Neural cell (in vitro differentiated cells): ENCODE measurements at regions not wholly inside any gene's neighbourhood (a gene's known extent, or its start where the extent isn't known, plus 50 kb on each side); places are given as distances from the start of the nearest gene placed in this dataset.

Source experiments
- H2AFZ ChIP-seq: fragments of 200-600, 300-800 bp; sonication (generic), shearing (Covaris generic); 2 replicates; pipeline ENCODE4 v1.6.0; 2014; ENCODE audit warnings: low read depth, mild to moderate bottlenecking, antibody characterized with exemption, low read length, moderate library complexity
- H3F3A ChIP-seq: fragments of 200-600 bp; shearing (Covaris generic); 2 replicates; pipeline ENCODE4 v1.6.1; 2016; ENCODE audit warnings: mild to moderate bottlenecking, moderate library complexity, mixed read lengths, antibody characterized with exemption, low read length; ENCODE audit not compliant: insufficient read depth, poor library complexity, severe bottlenecking
- H3K27ac ChIP-seq: fragments of 200-600, 300-800 bp; sonication (generic), shearing (Covaris generic); 2 replicates; pipeline ENCODE4 v1.5.1; 2014; ENCODE audit warnings: mild to moderate bottlenecking, low read length, moderate library complexity
- H3K27me3 ChIP-seq: fragments of 300-800, 200-600 bp; sonication (generic), shearing (Covaris generic); 2 replicates; pipeline ENCODE4 v1.6.0; 2014; ENCODE audit warnings: mild to moderate bottlenecking, low read depth, low read length, moderate library complexity; ENCODE audit not compliant: insufficient read depth
- H3K36me3 ChIP-seq: fragments of 300-800, 200-600 bp; sonication (generic), shearing (Covaris generic); 2 replicates; pipeline ENCODE4 v1.5.1; 2014; ENCODE audit warnings: mild to moderate bottlenecking, antibody characterized with exemption, low read length, moderate library complexity; ENCODE audit not compliant: insufficient read depth
- H3K4me2 ChIP-seq: fragments of 300-800, 200-600 bp; sonication (generic), shearing (Covaris generic); 2 replicates; pipeline ENCODE4 v1.6.0; 2014; ENCODE audit warnings: mild to moderate bottlenecking, low read length
- H3K4me3 ChIP-seq: fragments of 300-800, 200-600 bp; sonication (generic), shearing (Covaris generic); 2 replicates; pipeline ENCODE4 v1.5.1; 2014; ENCODE audit warnings: mild to moderate bottlenecking, low read length, moderate library complexity
- H3K79me2 ChIP-seq: fragments of 200-600 bp; shearing (Covaris generic); replicated peaks from 2 replicates; pipeline ENCODE4 v1.6.0; 2014; ENCODE audit warnings: mild to moderate bottlenecking, low read length, moderate library complexity; ENCODE audit not compliant: insufficient read depth
- H3K9ac ChIP-seq: fragments of 300-800, 200-600 bp; sonication (generic), shearing (Covaris generic); 2 replicates; pipeline ENCODE4 v1.6.1; 2016; ENCODE audit warnings: mild to moderate bottlenecking, low read length, mixed read lengths
- H3K9me2 ChIP-seq: fragments of 200-600 bp; shearing (Covaris generic); 2 replicates; pipeline ENCODE4 v1.6.1; 2016; ENCODE audit warnings: mild to moderate bottlenecking, low read length, mixed read lengths; ENCODE audit not compliant: insufficient read depth
- H3K9me3 ChIP-seq: fragments of 200-600, 300-800 bp; sonication (generic), shearing (Covaris generic); 2 replicates; pipeline ENCODE4 v1.6.1; 2016; ENCODE audit warnings: mild to moderate bottlenecking, mixed run types, low read length, moderate library complexity, mixed read lengths
- H4K20me1 ChIP-seq: fragments of 200-600 bp; shearing (Covaris generic); 2 replicates; pipeline ENCODE4 v1.6.1; 2016; ENCODE audit warnings: mild to moderate bottlenecking, mixed run types; ENCODE audit not compliant: insufficient read depth
- EP300 ChIP-seq: fragments of 450-650 bp; conservative IDR thresholded peaks from 2 replicates; pipeline ENCODE4 v1.6.1; 2014; ENCODE audit warnings: antibody characterized with exemption, mild to moderate bottlenecking, moderate library complexity; ENCODE audit not compliant: poor library complexity, severe bottlenecking
- EZH2 ChIP-seq: fragments of 200-600, 300-800 bp; shearing (Covaris generic), sonication (generic); IDR thresholded peaks from 2 replicates; pipeline ENCODE4 v1.6.1; 2014; ENCODE audit warnings: antibody characterized with exemption, low read length, borderline replicate concordance, mild to moderate bottlenecking; ENCODE audit not compliant: insufficient read depth, poor library complexity, severe bottlenecking
- MXI1 ChIP-seq: fragments of 450-650 bp; conservative IDR thresholded peaks from 2 replicates; pipeline ENCODE4 v1.6.1; 2014; ENCODE audit warnings: antibody characterized with exemption, mild to moderate bottlenecking; ENCODE audit not compliant: poor library complexity, severe bottlenecking
- POLR2AphosphoS5 ChIP-seq: IDR thresholded peaks from 2 replicates; pipeline ENCODE4 v1.6.1; 2012
- RAD21 ChIP-seq: fragments of 450-650 bp; conservative IDR thresholded peaks from 2 replicates; pipeline ENCODE4 v1.6.1; 2014; ENCODE audit warnings: antibody characterized with exemption, mild to moderate bottlenecking, moderate library complexity
- SMC3 ChIP-seq: fragments of 450-650 bp; conservative IDR thresholded peaks from 2 replicates; pipeline ENCODE4 v1.6.1; 2014; ENCODE audit warnings: antibody characterized with exemption, mild to moderate bottlenecking, moderate library complexity; ENCODE audit not compliant: poor library complexity
- TAF1 ChIP-seq: IDR thresholded peaks from 2 replicates; pipeline ENCODE4 v1.6.1; 2012; ENCODE audit warnings: low read depth
- TF ChIP-seq, protein P1 (sequence below): IDR thresholded peaks from 2 replicates; pipeline ENCODE4 v1.6.1; 2012; ENCODE audit warnings: borderline replicate concordance
- TF ChIP-seq, protein P2 (sequence below): fragments of 450-650 bp; IDR thresholded peaks from 2 replicates; pipeline ENCODE4 v1.5.1; 2014; ENCODE audit warnings: antibody characterized with exemption, mild to moderate bottlenecking, moderate library complexity; ENCODE audit not compliant: poor library complexity, severe bottlenecking

DNA sequence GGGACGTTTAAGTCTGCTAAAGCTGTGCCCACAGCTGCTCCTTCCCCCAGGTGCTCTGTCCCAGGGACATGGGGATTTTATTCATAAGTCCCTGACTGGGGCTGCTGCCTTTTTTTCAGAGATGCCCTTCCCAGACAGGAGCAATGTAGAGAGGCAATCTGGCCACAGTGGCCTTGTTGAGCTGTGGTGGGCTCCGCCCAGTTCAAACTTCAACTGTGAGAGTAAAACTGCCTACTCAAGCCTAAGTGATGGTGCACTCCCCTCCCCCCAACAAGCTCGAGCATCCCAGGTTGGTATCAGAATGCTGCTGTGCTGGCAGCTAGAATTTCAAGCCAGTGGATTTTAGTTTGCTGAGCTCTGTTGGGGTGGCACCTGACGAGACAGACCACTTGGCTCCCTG lies 1371.4 kb downstream of the ADGRL3 start:
- TF ChIP-seq SMC3 (no peak), POLR2AphosphoS5 (no peak), MXI1 (no peak), RAD21 (no peak), EP300 (no peak)
- TF ChIP-seq, protein P1, sequence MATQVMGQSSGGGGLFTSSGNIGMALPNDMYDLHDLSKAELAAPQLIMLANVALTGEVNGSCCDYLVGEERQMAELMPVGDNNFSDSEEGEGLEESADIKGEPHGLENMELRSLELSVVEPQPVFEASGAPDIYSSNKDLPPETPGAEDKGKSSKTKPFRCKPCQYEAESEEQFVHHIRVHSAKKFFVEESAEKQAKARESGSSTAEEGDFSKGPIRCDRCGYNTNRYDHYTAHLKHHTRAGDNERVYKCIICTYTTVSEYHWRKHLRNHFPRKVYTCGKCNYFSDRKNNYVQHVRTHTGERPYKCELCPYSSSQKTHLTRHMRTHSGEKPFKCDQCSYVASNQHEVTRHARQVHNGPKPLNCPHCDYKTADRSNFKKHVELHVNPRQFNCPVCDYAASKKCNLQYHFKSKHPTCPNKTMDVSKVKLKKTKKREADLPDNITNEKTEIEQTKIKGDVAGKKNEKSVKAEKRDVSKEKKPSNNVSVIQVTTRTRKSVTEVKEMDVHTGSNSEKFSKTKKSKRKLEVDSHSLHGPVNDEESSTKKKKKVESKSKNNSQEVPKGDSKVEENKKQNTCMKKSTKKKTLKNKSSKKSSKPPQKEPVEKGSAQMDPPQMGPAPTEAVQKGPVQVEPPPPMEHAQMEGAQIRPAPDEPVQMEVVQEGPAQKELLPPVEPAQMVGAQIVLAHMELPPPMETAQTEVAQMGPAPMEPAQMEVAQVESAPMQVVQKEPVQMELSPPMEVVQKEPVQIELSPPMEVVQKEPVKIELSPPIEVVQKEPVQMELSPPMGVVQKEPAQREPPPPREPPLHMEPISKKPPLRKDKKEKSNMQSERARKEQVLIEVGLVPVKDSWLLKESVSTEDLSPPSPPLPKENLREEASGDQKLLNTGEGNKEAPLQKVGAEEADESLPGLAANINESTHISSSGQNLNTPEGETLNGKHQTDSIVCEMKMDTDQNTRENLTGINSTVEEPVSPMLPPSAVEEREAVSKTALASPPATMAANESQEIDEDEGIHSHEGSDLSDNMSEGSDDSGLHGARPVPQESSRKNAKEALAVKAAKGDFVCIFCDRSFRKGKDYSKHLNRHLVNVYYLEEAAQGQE = no peak
- TF ChIP-seq, protein P2, sequence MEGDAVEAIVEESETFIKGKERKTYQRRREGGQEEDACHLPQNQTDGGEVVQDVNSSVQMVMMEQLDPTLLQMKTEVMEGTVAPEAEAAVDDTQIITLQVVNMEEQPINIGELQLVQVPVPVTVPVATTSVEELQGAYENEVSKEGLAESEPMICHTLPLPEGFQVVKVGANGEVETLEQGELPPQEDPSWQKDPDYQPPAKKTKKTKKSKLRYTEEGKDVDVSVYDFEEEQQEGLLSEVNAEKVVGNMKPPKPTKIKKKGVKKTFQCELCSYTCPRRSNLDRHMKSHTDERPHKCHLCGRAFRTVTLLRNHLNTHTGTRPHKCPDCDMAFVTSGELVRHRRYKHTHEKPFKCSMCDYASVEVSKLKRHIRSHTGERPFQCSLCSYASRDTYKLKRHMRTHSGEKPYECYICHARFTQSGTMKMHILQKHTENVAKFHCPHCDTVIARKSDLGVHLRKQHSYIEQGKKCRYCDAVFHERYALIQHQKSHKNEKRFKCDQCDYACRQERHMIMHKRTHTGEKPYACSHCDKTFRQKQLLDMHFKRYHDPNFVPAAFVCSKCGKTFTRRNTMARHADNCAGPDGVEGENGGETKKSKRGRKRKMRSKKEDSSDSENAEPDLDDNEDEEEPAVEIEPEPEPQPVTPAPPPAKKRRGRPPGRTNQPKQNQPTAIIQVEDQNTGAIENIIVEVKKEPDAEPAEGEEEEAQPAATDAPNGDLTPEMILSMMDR = no peak
- H3K9ac ChIP-seq = no peak overlapping the region
- no peaks in the 10 kb centered on the region for H3F3A ChIP-seq

DNA sequence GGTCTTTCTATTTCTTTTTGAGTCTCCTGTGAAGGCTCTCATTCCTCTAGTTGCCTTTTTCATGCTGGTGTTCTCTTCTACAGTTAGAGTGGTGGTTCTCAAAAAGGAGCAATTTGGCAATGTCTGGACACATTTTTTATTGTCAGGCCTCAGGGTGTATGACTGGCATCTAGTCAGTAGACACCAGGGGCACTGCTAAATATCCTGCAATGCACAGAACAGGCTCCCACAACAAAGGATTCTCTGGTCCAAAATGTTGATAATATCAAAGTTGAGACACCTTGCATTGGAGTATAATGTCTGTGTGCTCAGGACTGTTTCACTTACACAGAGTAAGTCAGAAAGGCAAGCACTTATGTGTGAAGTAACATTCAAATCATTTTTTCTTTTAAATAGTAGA lies 1360.7 kb downstream of the ADGRL3 start:
- H3F3A ChIP-seq = no peaks in the 10 kb centered on the region
- H3K4me3 ChIP-seq = no peak overlapping the region
- no peak overlapping the region for H2AFZ ChIP-seq
- no peak overlapping the region for H3K4me2 ChIP-seq
- H3K27me3 ChIP-seq = no peaks in the 10 kb centered on the region
- TF ChIP-seq EZH2 = no peak
- TF ChIP-seq TAF1 = no peak
- TF ChIP-seq POLR2AphosphoS5 = no peak
- no peak for TF ChIP-seq MXI1
- TF ChIP-seq RAD21 = no peak
- no peak for TF ChIP-seq SMC3
- TF ChIP-seq, protein P1 = no peak
- TF ChIP-seq, protein P2 = no peak
- TF ChIP-seq EP300 = no peak
- no peak overlapping the region for H3K27ac ChIP-seq
- H3K36me3 ChIP-seq = no peaks in the 10 kb centered on the region
- no peaks in the 10 kb centered on the region for H3K79me2 ChIP-seq
- no peak overlapping the region for H3K9ac ChIP-seq
- no peaks in the 10 kb centered on the region for H3K9me2 ChIP-seq
- no peaks in the 10 kb centered on the region for H3K9me3 ChIP-seq
- H4K20me1 ChIP-seq = no peaks in the 10 kb centered on the region

More for the DNA sequence above, 1371.4 kb downstream of the ADGRL3 start:
- Histone ChIP-seq H3K79me2 (no peaks in the 10 kb centered on the region), H3K27ac (no peak overlapping the region), H3K4me2 (no peak overlapping the region), H2AFZ (no peak overlapping the region), H3K9me2 (no peaks in the 10 kb centered on the region), H3K9me3 (no peaks in the 10 kb centered on the region), H3K4me3 (no peak overlapping the region), H3K27me3 (no peaks in the 10 kb centered on the region), H3K36me3 (no peaks in the 10 kb centered on the region), H4K20me1 (no peaks in the 10 kb centered on the region)
